ENCODE measurements at regions not wholly inside any gene's neighbourhood (a gene's known extent, or its start where the extent isn't known, plus 50 kb on each side); places are given as distances from the start of the nearest gene placed in this dataset.

DNA sequence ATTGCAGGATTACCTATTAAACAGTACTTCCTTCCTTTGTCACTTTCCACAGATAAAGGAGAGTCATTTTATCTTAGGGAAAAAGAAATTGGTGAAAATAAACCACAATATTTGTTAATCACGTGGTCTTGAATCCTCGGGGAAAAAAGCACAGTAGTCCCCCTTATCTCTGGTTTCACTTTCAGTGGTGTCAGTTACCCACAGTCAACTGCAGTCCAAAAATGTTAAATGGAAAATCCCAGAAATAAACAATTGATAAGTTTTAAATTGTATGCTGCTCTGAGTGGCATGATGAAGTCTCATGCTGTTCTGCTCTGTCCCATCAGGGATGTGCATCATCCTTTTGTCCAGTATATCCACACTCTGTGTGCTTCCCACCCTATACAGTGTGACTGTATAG is 405.2 kb upstream of the MPDZ start:
- Histone ChIP-seq H3K4me3 (ENCODE audit: low read depth, low read length, poor library complexity, severe bottlenecking) (no peak overlapping the region), H3K27me3 (ENCODE audit: insufficient read depth, low read length) (no peaks in the 10 kb centered on the region), H3K9me2 (ENCODE audit: low read depth, low read length) (no peaks in the 10 kb centered on the region), H2AFZ (ENCODE audit: low read length) (no peak overlapping the region), H3K4me2 (ENCODE audit: low read length) (no peak overlapping the region), H3K79me2 (ENCODE audit: insufficient read depth, low read length) (no peaks in the 10 kb centered on the region), H4K20me1 (ENCODE audit: insufficient read depth, low read length) (no peaks in the 10 kb centered on the region), H3K27ac (ENCODE audit: low read depth, low read length, poor library complexity, severe bottlenecking) (no peak overlapping the region), H3K36me3 (ENCODE audit: insufficient read depth, low read length) (no peaks in the 10 kb centered on the region), H3K4me1 (ENCODE audit: insufficient read depth, low read length, severe bottlenecking) (no peaks in the 10 kb centered on the region), H3K9ac (ENCODE audit: low read length) (no peak overlapping the region), H3F3A (ENCODE audit: insufficient read depth, low read length) (no peaks in the 10 kb centered on the region), H3K9me3 (ENCODE audit: low read length) (no peaks in the 10 kb centered on the region)
- TF ChIP-seq, protein P1, sequence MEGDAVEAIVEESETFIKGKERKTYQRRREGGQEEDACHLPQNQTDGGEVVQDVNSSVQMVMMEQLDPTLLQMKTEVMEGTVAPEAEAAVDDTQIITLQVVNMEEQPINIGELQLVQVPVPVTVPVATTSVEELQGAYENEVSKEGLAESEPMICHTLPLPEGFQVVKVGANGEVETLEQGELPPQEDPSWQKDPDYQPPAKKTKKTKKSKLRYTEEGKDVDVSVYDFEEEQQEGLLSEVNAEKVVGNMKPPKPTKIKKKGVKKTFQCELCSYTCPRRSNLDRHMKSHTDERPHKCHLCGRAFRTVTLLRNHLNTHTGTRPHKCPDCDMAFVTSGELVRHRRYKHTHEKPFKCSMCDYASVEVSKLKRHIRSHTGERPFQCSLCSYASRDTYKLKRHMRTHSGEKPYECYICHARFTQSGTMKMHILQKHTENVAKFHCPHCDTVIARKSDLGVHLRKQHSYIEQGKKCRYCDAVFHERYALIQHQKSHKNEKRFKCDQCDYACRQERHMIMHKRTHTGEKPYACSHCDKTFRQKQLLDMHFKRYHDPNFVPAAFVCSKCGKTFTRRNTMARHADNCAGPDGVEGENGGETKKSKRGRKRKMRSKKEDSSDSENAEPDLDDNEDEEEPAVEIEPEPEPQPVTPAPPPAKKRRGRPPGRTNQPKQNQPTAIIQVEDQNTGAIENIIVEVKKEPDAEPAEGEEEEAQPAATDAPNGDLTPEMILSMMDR (IDR thresholded peaks at IDR 0.05; ENCODE audit: low read length), result no peak
- TF ChIP-seq EZH2 (IDR thresholded peaks at IDR 0.05; ENCODE audit: borderline replicate concordance, low read length), result no peak

DNA sequence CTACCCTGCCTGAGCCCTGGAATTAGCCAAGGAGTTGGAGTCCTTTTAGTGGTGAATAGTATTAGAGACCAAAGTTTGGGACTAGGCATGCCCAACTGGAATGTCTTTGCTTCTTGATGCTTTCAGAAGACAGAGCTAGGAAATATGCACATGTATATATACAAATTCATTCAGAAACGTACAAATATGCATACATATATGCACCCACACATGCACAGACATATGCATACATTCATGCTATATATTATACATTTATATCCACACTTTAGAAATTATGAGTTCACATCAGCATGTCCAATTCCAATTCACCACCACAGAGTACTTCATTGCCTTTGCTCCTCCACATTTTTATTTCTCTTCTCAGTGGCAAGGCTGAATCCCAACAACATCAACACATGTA is 398.3 kb upstream of the MPDZ start:
- H3K9me3 ChIP-seq (ENCODE audit: low read length), result no peaks in the 10 kb centered on the region
- H3F3A ChIP-seq (ENCODE audit: insufficient read depth, low read length), result no peaks in the 10 kb centered on the region
- no peaks in the 10 kb centered on the region for H3K79me2 ChIP-seq (ENCODE audit: insufficient read depth, low read length)
- H3K27me3 ChIP-seq (ENCODE audit: insufficient read depth, low read length), result no peaks in the 10 kb centered on the region
- no peaks in the 10 kb centered on the region for H3K9me2 ChIP-seq (ENCODE audit: low read depth, low read length)
- no peak overlapping the region for H3K27ac ChIP-seq (ENCODE audit: low read depth, low read length, poor library complexity, severe bottlenecking)
- no peak overlapping the region for H3K9ac ChIP-seq (ENCODE audit: low read length)
- H3K36me3 ChIP-seq (ENCODE audit: insufficient read depth, low read length), result no peaks in the 10 kb centered on the region
- no peak overlapping the region for H3K4me2 ChIP-seq (ENCODE audit: low read length)
- no peaks in the 10 kb centered on the region for H3K4me1 ChIP-seq (ENCODE audit: insufficient read depth, low read length, severe bottlenecking)
- H3K4me3 ChIP-seq (ENCODE audit: low read depth, low read length, poor library complexity, severe bottlenecking), result no peak overlapping the region
- H4K20me1 ChIP-seq (ENCODE audit: insufficient read depth, low read length), result no peaks in the 10 kb centered on the region
- H2AFZ ChIP-seq (ENCODE audit: low read length), result no peak overlapping the region
- TF ChIP-seq EZH2 (IDR thresholded peaks at IDR 0.05; ENCODE audit: borderline replicate concordance, low read length), result no peak
- TF ChIP-seq, protein P1 (IDR thresholded peaks at IDR 0.05; ENCODE audit: low read length), result no peak

DNA sequence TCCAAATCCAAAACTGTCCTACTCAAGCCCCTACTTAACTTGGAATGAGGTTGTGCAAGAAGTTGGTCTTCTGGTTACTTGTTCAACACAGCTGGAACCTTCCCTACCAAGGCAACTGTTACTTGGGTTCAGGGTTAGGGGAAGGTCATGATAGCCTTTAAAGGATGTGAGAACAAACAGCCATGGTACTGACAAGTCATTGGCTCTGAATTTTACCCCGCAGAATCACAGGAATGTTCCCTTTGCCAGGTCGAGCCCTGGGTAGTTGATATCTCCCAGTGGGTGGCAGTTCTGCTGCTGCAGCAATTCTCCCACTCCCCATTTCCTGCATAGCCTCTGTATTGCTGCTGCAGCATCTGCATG is 396.1 kb upstream of the MPDZ start:
- H3K4me3 ChIP-seq (ENCODE audit: low read depth, low read length, poor library complexity, severe bottlenecking), result no peak overlapping the region
- no peak overlapping the region for H3K9ac ChIP-seq (ENCODE audit: low read length)
- H2AFZ ChIP-seq (ENCODE audit: low read length), result no peak overlapping the region
- H4K20me1 ChIP-seq (ENCODE audit: insufficient read depth, low read length), result no peaks in the 10 kb centered on the region
- H3K4me1 ChIP-seq (ENCODE audit: insufficient read depth, low read length, severe bottlenecking), result no peaks in the 10 kb centered on the region
- H3K27ac ChIP-seq (ENCODE audit: low read depth, low read length, poor library complexity, severe bottlenecking), result no peak overlapping the region
- no peak overlapping the region for H3K4me2 ChIP-seq (ENCODE audit: low read length)
- H3F3A ChIP-seq (ENCODE audit: insufficient read depth, low read length), result no peaks in the 10 kb centered on the region
- no peaks in the 10 kb centered on the region for H3K79me2 ChIP-seq (ENCODE audit: insufficient read depth, low read length)
- no peaks in the 10 kb centered on the region for H3K36me3 ChIP-seq (ENCODE audit: insufficient read depth, low read length)
- no peaks in the 10 kb centered on the region for H3K27me3 ChIP-seq (ENCODE audit: insufficient read depth, low read length)
- no peak for TF ChIP-seq EZH2 (IDR thresholded peaks at IDR 0.05; ENCODE audit: borderline replicate concordance, low read length)
- TF ChIP-seq, protein P1 (IDR thresholded peaks at IDR 0.05; ENCODE audit: low read length), result no peak
- no peaks in the 10 kb centered on the region for H3K9me2 ChIP-seq (ENCODE audit: low read depth, low read length)
- no peaks in the 10 kb centered on the region for H3K9me3 ChIP-seq (ENCODE audit: low read length)
